ENCODE measurements at regions not wholly inside any gene's neighbourhood (a gene's known extent, or its start where the extent isn't known, plus 50 kb on each side); places are given as distances from the start of the nearest gene placed in this dataset.

GRCh38 chr15:101124731-101125451 lies 127.0 kb downstream of the CHSY1 start:
- Histone ChIP-seq H3K27ac (ENCODE audit: low read depth, low read length) (no peak overlapping the region), H3K4me1 (ENCODE audit: insufficient read depth, low read length) (peaks cover 24% of the 10 kb centered on the region), H3K27me3 (ENCODE audit: insufficient read depth, low read length, poor library complexity, severe bottlenecking) (no peaks in the 10 kb centered on the region), H3K9me3 (ENCODE audit: low read length) (no peaks in the 10 kb centered on the region), H3K36me3 (ENCODE audit: insufficient read depth, low read length) (no peaks in the 10 kb centered on the region), H3K4me3 (ENCODE audit: low read length) (no peak overlapping the region)
- ChIA-PET POLR2A (no interaction called here), CTCF (no interaction called here)
- Mint-ChIP-seq H3K36me3 (no peaks in the 10 kb centered on the region), H3K27me3 (peaks cover 0 to 1% of the 10 kb centered on the region in 2 donors), H3K9me3 (no peaks in the 10 kb centered on the region), H3K4me1 (peaks cover 48 to 61% (median 53%) of the 10 kb centered on the region in 3 donors), H3K27ac (peak overlapping the region; percentile 38 to 88 (median 56)), H3K4me3 (peak overlapping the region in 1 of 7 donors; percentile 30)
- DNase-seq = peak in 1 of 5 donors; percentile 21

GRCh38 chr15:101123222-101123910 lies 128.5 kb downstream of the CHSY1 start:
- no peak overlapping the region for H3K4me3 ChIP-seq (ENCODE audit: low read length)

GRCh38 chr15:101122806-101123205 lies 129.0 kb downstream of the CHSY1 start:
- peak overlapping the region in 1 of 7 donors; percentile 32 for H3K4me3 Mint-ChIP-seq
- H3K9me3 Mint-ChIP-seq = no peaks in the 10 kb centered on the region
- Histone ChIP-seq H3K9me3 (ENCODE audit: low read length) (no peaks in the 10 kb centered on the region), H3K36me3 (ENCODE audit: insufficient read depth, low read length) (no peaks in the 10 kb centered on the region), H3K27ac (ENCODE audit: low read depth, low read length) (no peak overlapping the region), H3K27me3 (ENCODE audit: insufficient read depth, low read length, poor library complexity, severe bottlenecking) (no peaks in the 10 kb centered on the region), H3K4me1 (ENCODE audit: insufficient read depth, low read length) (peaks cover 20% of the 10 kb centered on the region), H3K4me3 (ENCODE audit: low read length) (no peak overlapping the region)
- no peak for DNase-seq
- H3K27ac Mint-ChIP-seq = peak overlapping the region in 2 of 8 donors; percentile 63 to 71
- H3K4me1 Mint-ChIP-seq = peaks cover 36 to 49% (median 41%) of the 10 kb centered on the region in 3 donors
- no peaks in the 10 kb centered on the region for H3K36me3 Mint-ChIP-seq
- ChIA-PET CTCF (no interaction called here), POLR2A (no interaction called here)
- H3K27me3 Mint-ChIP-seq = peaks cover 0 to 1% of the 10 kb centered on the region in 2 donors

More at GRCh38 chr15:101123222-101123910, 128.5 kb downstream of the CHSY1 start:
- POLR2A ChIA-PET = no interaction called here
- Mint-ChIP-seq H3K9me3 (no peaks in the 10 kb centered on the region), H3K4me3 (peak overlapping the region in 1 of 7 donors; percentile 16), H3K27me3 (peaks cover 0 to 1% of the 10 kb centered on the region in 2 donors), H3K4me1 (peaks cover 42 to 55% (median 46%) of the 10 kb centered on the region in 3 donors), H3K27ac (peak overlapping the region in 5 of 8 donors; percentile 1 to 71 (median 60)), H3K36me3 (no peaks in the 10 kb centered on the region)
- Histone ChIP-seq H3K27ac (ENCODE audit: low read depth, low read length) (no peak overlapping the region), H3K36me3 (ENCODE audit: insufficient read depth, low read length) (no peaks in the 10 kb centered on the region), H3K27me3 (ENCODE audit: insufficient read depth, low read length, poor library complexity, severe bottlenecking) (no peaks in the 10 kb centered on the region), H3K9me3 (ENCODE audit: low read length) (no peaks in the 10 kb centered on the region), H3K4me1 (ENCODE audit: insufficient read depth, low read length) (peaks cover 24% of the 10 kb centered on the region)
- DNase-seq = peak in 1 of 5 donors; percentile 12
- CTCF ChIA-PET = interaction anchor here (0.9 kb wide), 1 partner anchor 115 kb away, joined by 3 read pairs; no protein-coding TSS in a partner anchor

- DNase-seq = peak in 1 of 5 donors; percentile 0
- no peaks in the 10 kb centered on the region for H3K36me3 ChIP-seq (ENCODE audit: insufficient read depth, low read length)
- H3K27me3 ChIP-seq (ENCODE audit: insufficient read depth, low read length, poor library complexity, severe bottlenecking) = no peaks in the 10 kb centered on the region
- Mint-ChIP-seq H3K27ac (peak overlapping the region in 5 of 8 donors; percentile 12 to 84 (median 68)), H3K4me3 (peak overlapping the region in 3 of 7 donors; percentile 47 to 56 (median 49)), H3K4me1 (peaks cover 31 to 44% (median 35%) of the 10 kb centered on the region in 3 donors), H3K36me3 (no peaks in the 10 kb centered on the region), H3K27me3 (peaks cover 0 to 1% of the 10 kb centered on the region in 2 donors), H3K9me3 (no peaks in the 10 kb centered on the region)
- no peak overlapping the region for H3K4me3 ChIP-seq (ENCODE audit: low read length)
- ChIA-PET POLR2A (no interaction called here), CTCF (no interaction called here)
- H3K4me1 ChIP-seq (ENCODE audit: insufficient read depth, low read length) = peaks cover 15% of the 10 kb centered on the region
- H3K27ac ChIP-seq (ENCODE audit: low read depth, low read length) = no peak overlapping the region
- no peaks in the 10 kb centered on the region for H3K9me3 ChIP-seq (ENCODE audit: low read length)
These were observed 129.6 kb downstream of the CHSY1 start for GRCh38 chr15:101122266-101122665.

GRCh38 chr15:101121511-101122090 lies 130.2 kb downstream of the CHSY1 start:
- Mint-ChIP-seq H3K9me3 (no peaks in the 10 kb centered on the region), H3K36me3 (no peaks in the 10 kb centered on the region), H3K27ac (peak overlapping the region in 3 of 8 donors; percentile 12 to 84 (median 57)), H3K4me1 (peaks cover 24 to 37% (median 29%) of the 10 kb centered on the region in 3 donors), H3K4me3 (peak overlapping the region in 2 of 7 donors; percentile 29 to 49), H3K27me3 (peaks cover 0 to 1% of the 10 kb centered on the region in 2 donors)
- no peaks in the 10 kb centered on the region for H3K9me3 ChIP-seq (ENCODE audit: low read length)
- ChIA-PET POLR2A (no interaction called here), CTCF (no interaction called here)
- no peak overlapping the region for H3K4me3 ChIP-seq (ENCODE audit: low read length)
- peak in 2 of 5 donors; percentile 10 to 25 for DNase-seq
- peaks cover 8% of the 10 kb centered on the region for H3K4me1 ChIP-seq (ENCODE audit: insufficient read depth, low read length)
- no peaks in the 10 kb centered on the region for H3K27me3 ChIP-seq (ENCODE audit: insufficient read depth, low read length, poor library complexity, severe bottlenecking)
- H3K36me3 ChIP-seq (ENCODE audit: insufficient read depth, low read length) = no peaks in the 10 kb centered on the region
- no peak overlapping the region for H3K27ac ChIP-seq (ENCODE audit: low read depth, low read length)

GRCh38 chr15:101120987-101121386 lies 130.9 kb downstream of the CHSY1 start:
- Mint-ChIP-seq H3K9me3 (no peaks in the 10 kb centered on the region), H3K27ac (no peak overlapping the region), H3K4me1 (peaks cover 18 to 31% (median 22%) of the 10 kb centered on the region in 3 donors), H3K36me3 (no peaks in the 10 kb centered on the region), H3K27me3 (peaks cover 0 to 1% of the 10 kb centered on the region in 2 donors), H3K4me3 (no peak overlapping the region)
- H3K4me1 ChIP-seq (ENCODE audit: insufficient read depth, low read length) = peaks cover 2% of the 10 kb centered on the region
- H3K36me3 ChIP-seq (ENCODE audit: insufficient read depth, low read length) = no peaks in the 10 kb centered on the region
- POLR2A ChIA-PET = no interaction called here
- H3K9me3 ChIP-seq (ENCODE audit: low read length) = no peaks in the 10 kb centered on the region
- CTCF ChIA-PET = no interaction called here
- no peak overlapping the region for H3K27ac ChIP-seq (ENCODE audit: low read depth, low read length)
- H3K4me3 ChIP-seq (ENCODE audit: low read length) = no peak overlapping the region
- no peaks in the 10 kb centered on the region for H3K27me3 ChIP-seq (ENCODE audit: insufficient read depth, low read length, poor library complexity, severe bottlenecking)
- no peak for DNase-seq

GRCh38 chr15:101120473-101120872 lies 131.4 kb downstream of the CHSY1 start:
- H3K27ac Mint-ChIP-seq = no peak overlapping the region
- CTCF ChIA-PET = no interaction called here

More at GRCh38 chr15:101120473-101120872, 131.4 kb downstream of the CHSY1 start:
- H3K27me3 Mint-ChIP-seq = peaks cover 0 to 1% of the 10 kb centered on the region in 2 donors
- Histone ChIP-seq H3K4me3 (ENCODE audit: low read length) (no peak overlapping the region), H3K27ac (ENCODE audit: low read depth, low read length) (no peak overlapping the region), H3K36me3 (ENCODE audit: insufficient read depth, low read length) (no peaks in the 10 kb centered on the region), H3K9me3 (ENCODE audit: low read length) (no peaks in the 10 kb centered on the region), H3K27me3 (ENCODE audit: insufficient read depth, low read length, poor library complexity, severe bottlenecking) (no peaks in the 10 kb centered on the region), H3K4me1 (ENCODE audit: insufficient read depth, low read length) (no peaks in the 10 kb centered on the region)
- POLR2A ChIA-PET = no interaction called here
- DNase-seq = no peak
- no peaks in the 10 kb centered on the region for H3K9me3 Mint-ChIP-seq
- H3K36me3 Mint-ChIP-seq = no peaks in the 10 kb centered on the region
- H3K4me1 Mint-ChIP-seq = peaks cover 16 to 27% (median 22%) of the 10 kb centered on the region in 3 donors
- no peak overlapping the region for H3K4me3 Mint-ChIP-seq
